GM04504 (cell line): ENCODE measurements at regions not wholly inside any gene's neighbourhood (a gene's known extent, or its start where the extent isn't known, plus 50 kb on each side); places are given as distances from the start of the nearest gene placed in this dataset.

Experiments
- DNase-seq: peaks from one replicate; pipeline ENCODE4 v3.0.0-alpha.2; 2012; ENCODE audit warnings: low read depth

GRCh38 chr12:114902665-114903064, 218.7 kb upstream of the TBX3 start:
- no peak for DNase-seq

- DNase-seq, result no peak
These were observed 217.3 kb upstream of the TBX3 start for GRCh38 chr12:114901316-114901715.

- DNase-seq, result no peak
These were observed 214.2 kb upstream of the TBX3 start for GRCh38 chr12:114898159-114898558.

- DNase-seq, result no peak
These were observed 211.9 kb upstream of the TBX3 start for GRCh38 chr12:114895827-114896226.

GRCh38 chr12:114895081-114895480, 211.1 kb upstream of the TBX3 start:
- no peak for DNase-seq

- DNase-seq, result no peak
These were observed 210.1 kb upstream of the TBX3 start for GRCh38 chr12:114894076-114894475.

GRCh38 chr12:114888928-114889584, 205.1 kb upstream of the TBX3 start:
- no peak for DNase-seq

- peak; percentile 28 for DNase-seq
These were observed 204.5 kb upstream of the TBX3 start for GRCh38 chr12:114888448-114888847.

- no peak for DNase-seq
These were observed 201.5 kb upstream of the TBX3 start for GRCh38 chr12:114885501-114885900.

- no peak for DNase-seq
These were observed 200.6 kb upstream of the TBX3 start for GRCh38 chr12:114884575-114884974.

GRCh38 chr12:114882083-114882482, 198.1 kb upstream of the TBX3 start:
- DNase-seq, result no peak

- no peak for DNase-seq
These were observed 195.4 kb upstream of the TBX3 start for GRCh38 chr12:114879354-114879753.

GRCh38 chr12:114878781-114879180, 194.8 kb upstream of the TBX3 start:
- no peak for DNase-seq

GRCh38 chr12:114876968-114877680, 193.1 kb upstream of the TBX3 start:
- DNase-seq, result no peak

GRCh38 chr12:114875313-114875712, 191.3 kb upstream of the TBX3 start:
- DNase-seq, result no peak

- DNase-seq, result no peak
These were observed 189.7 kb upstream of the TBX3 start for GRCh38 chr12:114873656-114874055.

GRCh38 chr12:114868995-114869834, 185.2 kb upstream of the TBX3 start:
- DNase-seq, result peak; percentile 86

GRCh38 chr12:114866331-114866730, 182.4 kb upstream of the TBX3 start:
- no peak for DNase-seq

- DNase-seq, result no peak
These were observed 181.0 kb upstream of the TBX3 start for GRCh38 chr12:114864837-114865551.

GRCh38 chr12:114863911-114864310, 179.9 kb upstream of the TBX3 start:
- DNase-seq, result no peak

- no peak for DNase-seq
These were observed 177.0 kb upstream of the TBX3 start for GRCh38 chr12:114860969-114861368.
